SKM-1 (cell line): ENCODE measurements at regions not wholly inside any gene's neighbourhood (a gene's known extent, or its start where the extent isn't known, plus 50 kb on each side); places are given as distances from the start of the nearest gene placed in this dataset.
"Not testable (repeated sequence)": the region's sequence is repeated elsewhere in the genome, so short reads cannot be mapped to it uniquely, and the experiment has no call there.

Experiments used
- DNase-seq: peaks from one replicate; lab custom pipeline; 2025; ENCODE audit not compliant: unreplicated experiment; lab: John Stamatoyannopoulos, UW

- no peak for DNase-seq
Observed at GRCh38 chr6:146928503-146928902, 275.7 kb upstream of the STXBP5 start.

- DNase-seq = no peak
Observed at GRCh38 chr6:146931214-146931613, 273.0 kb upstream of the STXBP5 start.

- DNase-seq = no peak
Observed at GRCh38 chr6:146937316-146937715, 266.9 kb upstream of the STXBP5 start.

GRCh38 chr6:146938266-146938665 lies 266.0 kb upstream of the STXBP5 start:
- no peak for DNase-seq

GRCh38 chr6:146939456-146939855 lies 264.8 kb upstream of the STXBP5 start:
- DNase-seq = not testable (repeated sequence)

- no peak for DNase-seq
Observed at GRCh38 chr6:146943664-146944063, 260.6 kb upstream of the STXBP5 start.

GRCh38 chr6:146944077-146944476 lies 260.1 kb upstream of the STXBP5 start:
- no peak for DNase-seq

GRCh38 chr6:146944809-146945208 lies 259.4 kb upstream of the STXBP5 start:
- DNase-seq = no peak

GRCh38 chr6:146946559-146946958 lies 257.7 kb upstream of the STXBP5 start:
- DNase-seq = no peak

GRCh38 chr6:146948790-146949342 lies 255.4 kb upstream of the STXBP5 start:
- no peak for DNase-seq

- no peak for DNase-seq
Observed at GRCh38 chr6:146949425-146949824, 254.8 kb upstream of the STXBP5 start.

- DNase-seq = peak; percentile 8
Observed at GRCh38 chr6:146950351-146950835, 253.8 kb upstream of the STXBP5 start.

- DNase-seq = no peak
Observed at GRCh38 chr6:146955570-146955969, 248.6 kb upstream of the STXBP5 start.

- no peak for DNase-seq
Observed at GRCh38 chr6:146957181-146958093, 246.8 kb upstream of the STXBP5 start.

- DNase-seq = no peak
Observed at GRCh38 chr6:146961831-146962230, 242.4 kb upstream of the STXBP5 start.

GRCh38 chr6:146962329-146962728 lies 241.9 kb upstream of the STXBP5 start:
- no peak for DNase-seq

GRCh38 chr6:146965110-146965689 lies 239.0 kb upstream of the STXBP5 start:
- DNase-seq = no peak

- no peak for DNase-seq
Observed at GRCh38 chr6:146968041-146968760, 236.0 kb upstream of the STXBP5 start.

GRCh38 chr6:146972546-146972945 lies 231.7 kb upstream of the STXBP5 start:
- no peak for DNase-seq

GRCh38 chr6:146974351-146974750 lies 229.9 kb upstream of the STXBP5 start:
- no peak for DNase-seq

- no peak for DNase-seq
Observed at GRCh38 chr6:146975093-146975492, 229.1 kb upstream of the STXBP5 start.
